AG09309 (cell line): ENCODE measurements at regions not wholly inside any gene's neighbourhood (a gene's known extent, or its start where the extent isn't known, plus 50 kb on each side); places are given as distances from the start of the nearest gene placed in this dataset.

Experiments used
- DNase-seq: peaks from one replicate; pipeline ENCODE4 v3.0.0-alpha.2; 2010; ENCODE audit warnings: low read depth
- H3K4me3 ChIP-seq: 2 replicates; pipeline ENCODE4 v1.5.1; 2011; ENCODE audit warnings: mild to moderate bottlenecking, low read depth, low read length, moderate library complexity; ENCODE audit not compliant: control insufficient read depth
- CTCF ChIP-seq: IDR thresholded peaks from 2 replicates; pipeline ENCODE4 v1.5.1; 2011; ENCODE audit warnings: mild to moderate bottlenecking, low read depth, low read length, inconsistent platforms; ENCODE audit not compliant: insufficient read depth, control insufficient read depth; ENCODE audit errors: missing control alignments

GRCh38 chr7:115387137-115387536 lies 465.2 kb downstream of the MDFIC start:
- DNase-seq, result no peak
- no peak overlapping the region for H3K4me3 ChIP-seq
- TF ChIP-seq CTCF, result no peak

- no peak for DNase-seq
- no peak for TF ChIP-seq CTCF
These were observed 457.4 kb downstream of the MDFIC start for GRCh38 chr7:115379321-115379720.

GRCh38 chr7:115368998-115369397 lies 447.1 kb downstream of the MDFIC start:
- no peak overlapping the region for H3K4me3 ChIP-seq
- no peak for DNase-seq
- no peak for TF ChIP-seq CTCF

More at GRCh38 chr7:115379321-115379720, 457.4 kb downstream of the MDFIC start:
- H3K4me3 ChIP-seq, result no peak overlapping the region

- TF ChIP-seq CTCF, result no peak
- DNase-seq, result peak; percentile 41
- no peak overlapping the region for H3K4me3 ChIP-seq
These were observed 442.0 kb downstream of the MDFIC start for GRCh38 chr7:115363916-115364315.

- no peak overlapping the region for H3K4me3 ChIP-seq
- DNase-seq, result no peak
- TF ChIP-seq CTCF, result no peak
These were observed 438.1 kb downstream of the MDFIC start for GRCh38 chr7:115359955-115360354.

- TF ChIP-seq CTCF, result no peak
- no peak overlapping the region for H3K4me3 ChIP-seq
- DNase-seq, result no peak
These were observed 437.2 kb downstream of the MDFIC start for GRCh38 chr7:115359119-115359518.

GRCh38 chr7:115357703-115357999 lies 435.8 kb downstream of the MDFIC start:
- TF ChIP-seq CTCF, result no peak

More at GRCh38 chr7:115357703-115357999, 435.8 kb downstream of the MDFIC start:
- no peak for DNase-seq
- no peak overlapping the region for H3K4me3 ChIP-seq
